ENCODE measurements at regions not wholly inside any gene's neighbourhood (a gene's known extent, or its start where the extent isn't known, plus 50 kb on each side); places are given as distances from the start of the nearest gene placed in this dataset.

DNA sequence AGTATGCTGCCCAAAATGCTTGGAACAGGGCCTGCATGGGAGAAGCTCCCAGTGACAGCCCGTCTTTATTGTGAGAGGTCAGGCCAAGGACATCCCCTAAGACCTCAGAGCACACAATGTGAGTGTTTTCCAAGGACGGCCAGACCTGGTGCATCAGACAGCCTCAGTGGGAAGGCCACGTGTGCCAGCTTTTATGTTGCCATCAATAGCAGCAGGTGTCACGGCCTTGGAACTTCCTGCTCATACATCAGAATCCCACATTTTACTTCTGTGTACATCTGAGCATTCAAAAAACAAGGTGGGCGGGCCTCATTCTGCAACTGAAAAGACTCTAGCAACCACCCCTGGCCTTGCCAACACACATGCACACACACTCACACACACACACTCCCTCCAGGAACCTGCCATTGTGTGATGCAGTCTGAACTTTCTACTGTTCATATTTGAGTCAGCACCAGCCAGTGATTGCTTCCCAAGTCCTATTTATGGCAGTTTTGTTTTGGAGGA lies 753.1 kb upstream of the TBX3 start (continued):
- TF ChIP-seq, protein P1, sequence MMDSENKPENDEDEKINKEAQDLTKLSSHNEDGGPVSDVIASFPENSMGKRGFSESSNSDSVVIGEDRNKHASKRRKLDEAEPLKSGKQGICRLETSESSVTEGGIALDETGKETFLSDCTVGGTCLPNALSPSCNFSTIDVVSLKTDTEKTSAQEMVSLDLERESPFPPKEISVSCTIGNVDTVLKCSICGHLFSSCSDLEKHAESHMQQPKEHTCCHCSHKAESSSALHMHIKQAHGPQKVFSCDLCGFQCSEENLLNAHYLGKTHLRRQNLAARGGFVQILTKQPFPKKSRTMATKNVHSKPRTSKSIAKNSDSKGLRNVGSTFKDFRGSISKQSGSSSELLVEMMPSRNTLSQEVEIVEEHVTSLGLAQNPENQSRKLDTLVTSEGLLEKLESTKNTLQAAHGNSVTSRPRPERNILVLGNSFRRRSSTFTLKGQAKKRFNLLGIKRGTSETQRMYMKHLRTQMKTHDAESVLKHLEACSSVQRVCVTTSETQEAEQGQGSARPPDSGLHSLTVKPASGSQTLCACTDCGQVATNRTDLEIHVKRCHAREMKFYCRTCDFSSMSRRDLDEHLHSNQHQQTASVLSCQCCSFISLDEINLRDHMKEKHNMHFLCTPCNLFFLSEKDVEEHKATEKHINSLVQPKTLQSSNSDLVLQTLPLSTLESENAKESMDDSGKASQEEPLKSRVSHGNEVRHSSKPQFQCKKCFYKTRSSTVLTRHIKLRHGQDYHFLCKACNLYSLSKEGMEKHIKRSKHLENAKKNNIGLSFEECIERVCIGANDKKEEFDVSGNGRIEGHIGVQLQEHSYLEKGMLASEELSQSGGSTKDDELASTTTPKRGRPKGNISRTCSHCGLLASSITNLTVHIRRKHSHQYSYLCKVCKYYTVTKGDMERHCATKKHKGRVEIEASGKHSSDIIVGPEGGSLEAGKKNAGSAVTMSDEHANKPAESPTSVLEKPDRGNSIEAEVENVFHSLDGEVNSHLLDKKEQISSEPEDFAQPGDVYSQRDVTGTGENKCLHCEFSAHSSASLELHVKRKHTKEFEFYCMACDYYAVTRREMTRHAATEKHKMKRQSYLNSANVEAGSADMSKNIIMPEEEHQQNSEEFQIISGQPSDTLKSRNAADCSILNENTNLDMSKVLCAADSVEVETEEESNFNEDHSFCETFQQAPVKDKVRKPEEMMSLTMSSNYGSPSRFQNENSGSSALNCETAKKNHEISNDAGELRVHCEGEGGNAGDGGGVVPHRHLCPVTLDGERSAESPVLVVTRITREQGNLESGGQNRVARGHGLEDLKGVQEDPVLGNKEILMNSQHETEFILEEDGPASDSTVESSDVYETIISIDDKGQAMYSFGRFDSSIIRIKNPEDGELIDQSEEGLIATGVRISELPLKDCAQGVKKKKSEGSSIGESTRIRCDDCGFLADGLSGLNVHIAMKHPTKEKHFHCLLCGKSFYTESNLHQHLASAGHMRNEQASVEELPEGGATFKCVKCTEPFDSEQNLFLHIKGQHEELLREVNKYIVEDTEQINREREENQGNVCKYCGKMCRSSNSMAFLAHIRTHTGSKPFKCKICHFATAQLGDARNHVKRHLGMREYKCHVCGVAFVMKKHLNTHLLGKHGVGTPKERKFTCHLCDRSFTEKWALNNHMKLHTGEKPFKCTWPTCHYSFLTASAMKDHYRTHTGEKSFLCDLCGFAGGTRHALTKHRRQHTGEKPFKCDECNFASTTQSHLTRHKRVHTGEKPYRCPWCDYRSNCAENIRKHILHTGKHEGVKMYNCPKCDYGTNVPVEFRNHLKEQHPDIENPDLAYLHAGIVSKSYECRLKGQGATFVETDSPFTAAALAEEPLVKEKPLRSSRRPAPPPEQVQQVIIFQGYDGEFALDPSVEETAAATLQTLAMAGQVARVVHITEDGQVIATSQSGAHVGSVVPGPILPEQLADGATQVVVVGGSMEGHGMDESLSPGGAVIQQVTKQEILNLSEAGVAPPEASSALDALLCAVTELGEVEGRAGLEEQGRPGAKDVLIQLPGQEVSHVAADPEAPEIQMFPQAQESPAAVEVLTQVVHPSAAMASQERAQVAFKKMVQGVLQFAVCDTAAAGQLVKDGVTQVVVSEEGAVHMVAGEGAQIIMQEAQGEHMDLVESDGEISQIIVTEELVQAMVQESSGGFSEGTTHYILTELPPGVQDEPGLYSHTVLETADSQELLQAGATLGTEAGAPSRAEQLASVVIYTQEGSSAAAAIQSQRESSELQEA (IDR thresholded peaks at IDR 0.05; ENCODE audit: low read depth) = no peak
- no peak for TF ChIP-seq ETV5 (CRISPR knock-in tag; IDR thresholded peaks at IDR 0.05; ENCODE audit: low read depth)

All from K562 (cell line).